Smooth muscle cell (in vitro differentiated cells): ENCODE measurements at regions not wholly inside any gene's neighbourhood (a gene's known extent, or its start where the extent isn't known, plus 50 kb on each side); places are given as distances from the start of the nearest gene placed in this dataset.

Source experiments
- DNase-seq: peaks from one replicate; lab custom pipeline; 2025; ENCODE audit not compliant: unreplicated experiment; lab: John Stamatoyannopoulos, UW
- H2AFZ ChIP-seq: fragments of 200-600 bp; sonication (generic); 2 replicates; pipeline ENCODE4 v1.6.0; 2016; ENCODE audit warnings: antibody characterized with exemption, low read depth, mild to moderate bottlenecking
- H3F3A ChIP-seq: fragments of 200-600 bp; sonication (generic); 2 replicates; pipeline ENCODE4 v1.6.0; 2017; ENCODE audit warnings: antibody characterized with exemption, low read depth
- H3K27ac ChIP-seq: fragments of 200-600 bp; sonication (generic); 2 replicates; pipeline ENCODE4 v1.5.1; 2016; ENCODE audit warnings: low read depth, mild to moderate bottlenecking
- H3K27me3 ChIP-seq: fragments of 200-600 bp; sonication (generic); 2 replicates; pipeline ENCODE4 v1.6.1; 2016; ENCODE audit warnings: low read depth, mild to moderate bottlenecking
- H3K36me3 ChIP-seq: fragments of 200-600 bp; sonication (generic); 2 replicates; pipeline ENCODE4 v1.5.1; 2016; ENCODE audit warnings: low read depth
- H3K4me1 ChIP-seq: fragments of 200-600 bp; sonication (generic); 2 replicates; pipeline ENCODE4 v1.5.1; 2016; ENCODE audit warnings: low read depth
- H3K4me2 ChIP-seq: fragments of 200-600 bp; sonication (generic); 2 replicates; pipeline ENCODE4 v1.6.0; 2016; ENCODE audit warnings: mild to moderate bottlenecking
- H3K4me3 ChIP-seq: fragments of 200-600 bp; sonication (generic); 2 replicates; pipeline ENCODE4 v1.5.1; 2016; ENCODE audit warnings: mild to moderate bottlenecking
- H3K79me2 ChIP-seq: fragments of 200-600 bp; sonication (generic); 2 replicates; pipeline ENCODE4 v1.6.0; 2016; ENCODE audit warnings: low read depth, mild to moderate bottlenecking
- H3K9ac ChIP-seq: fragments of 200-600 bp; sonication (generic); 2 replicates; pipeline ENCODE4 v1.6.0; 2016; ENCODE audit warnings: low read depth
- H3K9me3 ChIP-seq: fragments of 200-600 bp; sonication (generic); replicated peaks from 2 replicates; pipeline ENCODE4 v1.5.1; 2016; ENCODE audit warnings: low read depth
- H4K20me1 ChIP-seq: fragments of 200-600 bp; sonication (generic); 2 replicates; pipeline ENCODE4 v1.6.0; 2016; ENCODE audit warnings: low read depth
- CTCF ChIP-seq: fragments of 200-600 bp; sonication (generic); IDR thresholded peaks from 2 replicates; pipeline ENCODE4 v1.5.1; 2017; ENCODE audit warnings: borderline replicate concordance, mild to moderate bottlenecking, antibody characterized with exemption; ENCODE audit not compliant: insufficient read depth, poor library complexity, severe bottlenecking
- WGBS: methylation state at CpG from one replicate; pipeline ENCODE4 v1.1.7; 2016; ENCODE audit warnings: low lambda C conversion rate; 5-methylcytosine and 5-hydroxymethylcytosine counted together

- no peak for DNase-seq
- WGBS, result 37% methylated on average over 15 of the region's 15 CpGs
Observed at GRCh38 chr10:124176349-124177179, 83.2 kb upstream of the CHST15 start.

GRCh38 chr10:124175701-124176348 lies 82.4 kb upstream of the CHST15 start:
- 85% methylated on average over 9 of the region's 10 CpGs for WGBS
- no peaks in the 10 kb centered on the region for H3K79me2 ChIP-seq
- H3K36me3 ChIP-seq, result no peaks in the 10 kb centered on the region
- no peak overlapping the region for H3K9ac ChIP-seq
- peaks cover 6% of the 10 kb centered on the region for H3F3A ChIP-seq
- H3K27me3 ChIP-seq, result no peaks in the 10 kb centered on the region
- no peak for DNase-seq
- H3K27ac ChIP-seq, result peak overlapping the region; percentile 56
- no peaks in the 10 kb centered on the region for H3K9me3 ChIP-seq
- peak overlapping the region; percentile 51 for H3K4me2 ChIP-seq
- H4K20me1 ChIP-seq, result no peaks in the 10 kb centered on the region
- H3K4me1 ChIP-seq, result peaks cover 7% of the 10 kb centered on the region
- H3K4me3 ChIP-seq, result no peak overlapping the region
- no peak for TF ChIP-seq CTCF
- no peak overlapping the region for H2AFZ ChIP-seq

More at GRCh38 chr10:124176349-124177179, 83.2 kb upstream of the CHST15 start:
- Histone ChIP-seq H4K20me1 (no peaks in the 10 kb centered on the region), H2AFZ (no peak overlapping the region), H3K9ac (no peak overlapping the region), H3K4me2 (peak overlapping the region; percentile 12), H3K9me3 (no peaks in the 10 kb centered on the region), H3K4me3 (no peak overlapping the region), H3K27me3 (no peaks in the 10 kb centered on the region), H3K79me2 (no peaks in the 10 kb centered on the region), H3F3A (peaks cover 6% of the 10 kb centered on the region), H3K27ac (peak overlapping the region; percentile 56), H3K36me3 (no peaks in the 10 kb centered on the region), H3K4me1 (peaks cover 7% of the 10 kb centered on the region)
- TF ChIP-seq CTCF, result no peak

- Histone ChIP-seq H3K27ac (no peak overlapping the region), H3K9me3 (no peaks in the 10 kb centered on the region), H3K4me1 (peaks cover 7% of the 10 kb centered on the region), H3K79me2 (no peaks in the 10 kb centered on the region), H3F3A (peaks cover 6% of the 10 kb centered on the region), H3K4me3 (no peak overlapping the region), H2AFZ (no peak overlapping the region), H3K27me3 (no peaks in the 10 kb centered on the region), H3K36me3 (no peaks in the 10 kb centered on the region), H3K4me2 (no peak overlapping the region), H3K9ac (no peak overlapping the region), H4K20me1 (no peaks in the 10 kb centered on the region)
- 93% methylated on average over 10 of the region's 10 CpGs for WGBS
- DNase-seq, result no peak
- TF ChIP-seq CTCF, result no peak
Observed at GRCh38 chr10:124174673-124175645, 81.6 kb upstream of the CHST15 start.
